GM10266 (cell line): ENCODE measurements at regions not wholly inside any gene's neighbourhood (a gene's known extent, or its start where the extent isn't known, plus 50 kb on each side); places are given as distances from the start of the nearest gene placed in this dataset.

Experiments used
- DNase-seq: peaks from one replicate; pipeline ENCODE4 v3.0.0; 2012; ENCODE audit errors: extremely low spot score
- TF ChIP-seq, protein P1 (sequence below): IDR thresholded peaks from 2 replicates; pipeline ENCODE4 v1.5.1; 2012; ENCODE audit warnings: mild to moderate bottlenecking, low read depth; ENCODE audit not compliant: control insufficient read depth, insufficient read depth; ENCODE audit errors: missing control alignments

DNA sequence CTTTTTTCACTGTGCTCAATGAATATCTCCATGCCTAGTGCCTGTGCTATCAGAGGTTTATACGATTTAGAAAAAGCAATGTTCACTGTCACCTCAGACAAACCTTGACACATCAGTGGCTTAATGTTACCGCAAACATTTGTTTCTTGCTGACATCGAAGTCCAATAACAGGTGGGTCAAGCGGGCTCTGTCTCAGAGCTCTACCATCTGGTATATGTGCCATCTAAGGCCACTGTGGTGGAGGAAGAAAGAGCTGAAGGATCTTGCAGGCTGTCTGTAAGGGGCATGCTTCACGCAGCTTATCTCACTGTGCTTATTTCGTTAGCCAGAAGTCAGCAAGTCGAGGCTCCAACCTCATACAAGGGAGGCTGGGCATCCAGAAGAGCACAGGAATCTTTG, 189.5 kb upstream of the NTF3 start:
- no peak for DNase-seq
- TF ChIP-seq, protein P1, sequence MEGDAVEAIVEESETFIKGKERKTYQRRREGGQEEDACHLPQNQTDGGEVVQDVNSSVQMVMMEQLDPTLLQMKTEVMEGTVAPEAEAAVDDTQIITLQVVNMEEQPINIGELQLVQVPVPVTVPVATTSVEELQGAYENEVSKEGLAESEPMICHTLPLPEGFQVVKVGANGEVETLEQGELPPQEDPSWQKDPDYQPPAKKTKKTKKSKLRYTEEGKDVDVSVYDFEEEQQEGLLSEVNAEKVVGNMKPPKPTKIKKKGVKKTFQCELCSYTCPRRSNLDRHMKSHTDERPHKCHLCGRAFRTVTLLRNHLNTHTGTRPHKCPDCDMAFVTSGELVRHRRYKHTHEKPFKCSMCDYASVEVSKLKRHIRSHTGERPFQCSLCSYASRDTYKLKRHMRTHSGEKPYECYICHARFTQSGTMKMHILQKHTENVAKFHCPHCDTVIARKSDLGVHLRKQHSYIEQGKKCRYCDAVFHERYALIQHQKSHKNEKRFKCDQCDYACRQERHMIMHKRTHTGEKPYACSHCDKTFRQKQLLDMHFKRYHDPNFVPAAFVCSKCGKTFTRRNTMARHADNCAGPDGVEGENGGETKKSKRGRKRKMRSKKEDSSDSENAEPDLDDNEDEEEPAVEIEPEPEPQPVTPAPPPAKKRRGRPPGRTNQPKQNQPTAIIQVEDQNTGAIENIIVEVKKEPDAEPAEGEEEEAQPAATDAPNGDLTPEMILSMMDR: no peak

DNA sequence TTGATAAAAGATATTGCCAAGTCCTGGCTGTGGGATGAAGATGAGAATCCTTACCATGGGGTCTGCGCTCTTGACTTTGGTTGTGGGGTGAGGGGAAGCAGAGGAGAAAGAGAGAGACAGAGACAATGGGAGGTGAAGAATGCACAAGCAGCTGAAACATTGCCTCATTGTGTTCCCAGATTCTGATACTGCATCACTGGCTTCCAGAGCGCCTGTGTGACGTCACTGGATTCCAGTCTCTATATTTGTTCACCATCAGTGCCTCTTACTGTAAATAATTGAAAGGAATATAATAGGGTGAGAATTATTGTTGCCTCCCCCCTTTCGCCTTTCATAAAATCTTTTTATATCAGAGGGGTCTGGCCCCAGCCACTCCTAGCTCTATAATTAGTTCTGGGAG, 188.9 kb upstream of the NTF3 start:
- no peak for DNase-seq
- TF ChIP-seq, protein P1: no peak

DNA sequence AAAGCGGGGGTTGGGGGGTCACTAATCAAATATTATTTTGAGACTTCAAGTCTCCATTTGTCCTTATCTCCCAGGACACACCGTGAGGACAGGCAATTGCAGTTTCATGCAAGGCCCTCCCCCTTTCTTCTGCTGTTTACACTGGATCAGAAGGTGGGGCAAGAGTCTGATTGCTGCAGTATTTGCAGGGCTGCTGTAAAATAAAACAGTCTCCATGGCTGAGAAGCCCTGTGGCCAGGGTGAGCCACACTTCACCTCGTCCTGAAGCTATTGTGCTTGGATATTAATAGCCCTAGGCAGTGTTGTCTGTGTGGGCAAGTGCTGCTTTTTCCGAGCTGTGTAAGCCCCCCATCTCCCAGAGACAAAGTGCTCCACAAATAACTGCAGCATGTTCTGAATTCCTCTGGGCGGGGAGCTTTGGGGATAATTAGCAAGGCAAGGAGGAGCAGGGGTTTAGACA, 187.4 kb upstream of the NTF3 start:
- DNase-seq: no peak

DNA sequence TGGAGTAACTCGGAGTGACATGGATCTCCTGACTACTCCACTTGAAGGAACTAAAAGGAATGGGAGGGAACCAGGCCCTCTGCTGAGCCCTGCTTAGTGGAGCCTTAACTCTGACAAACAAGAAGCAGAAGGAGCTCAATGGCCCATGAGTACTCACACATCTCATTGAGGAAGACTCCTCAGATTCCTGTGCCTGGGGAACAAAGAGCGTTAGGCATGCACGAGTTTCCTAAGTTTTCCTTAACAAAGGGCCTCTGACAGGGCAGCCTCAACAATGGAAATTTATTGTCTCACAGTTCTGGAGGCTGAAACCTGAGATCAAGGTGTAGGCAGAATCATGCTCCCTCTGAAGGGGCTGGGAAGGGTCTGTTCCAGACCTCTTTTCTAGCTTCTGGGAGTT, 185.7 kb upstream of the NTF3 start:
- TF ChIP-seq, protein P1: no peak
- DNase-seq: no peak

More for the DNA sequence above, 187.4 kb upstream of the NTF3 start:
- TF ChIP-seq, protein P1: no peak

DNA sequence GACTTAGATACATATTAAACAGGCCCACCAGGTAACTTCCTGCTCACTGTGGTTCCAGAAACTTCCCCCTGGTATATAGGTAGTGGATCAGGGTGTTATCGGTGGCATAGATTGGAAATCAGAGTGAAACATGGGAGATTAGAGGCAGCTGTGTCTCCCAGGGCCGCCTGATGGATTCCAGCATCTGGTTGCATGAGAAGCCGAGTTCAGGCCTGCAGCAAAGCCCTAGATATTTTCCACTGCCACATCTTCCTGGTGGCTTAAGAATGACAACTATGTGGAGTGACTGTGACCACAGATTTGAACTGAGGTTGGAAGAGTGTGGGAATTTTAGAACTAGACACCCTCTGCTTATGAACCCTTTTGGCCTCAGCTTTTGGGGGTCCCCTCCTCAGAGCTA, 184.8 kb upstream of the NTF3 start:
- no peak for DNase-seq
- TF ChIP-seq, protein P1: no peak

DNA sequence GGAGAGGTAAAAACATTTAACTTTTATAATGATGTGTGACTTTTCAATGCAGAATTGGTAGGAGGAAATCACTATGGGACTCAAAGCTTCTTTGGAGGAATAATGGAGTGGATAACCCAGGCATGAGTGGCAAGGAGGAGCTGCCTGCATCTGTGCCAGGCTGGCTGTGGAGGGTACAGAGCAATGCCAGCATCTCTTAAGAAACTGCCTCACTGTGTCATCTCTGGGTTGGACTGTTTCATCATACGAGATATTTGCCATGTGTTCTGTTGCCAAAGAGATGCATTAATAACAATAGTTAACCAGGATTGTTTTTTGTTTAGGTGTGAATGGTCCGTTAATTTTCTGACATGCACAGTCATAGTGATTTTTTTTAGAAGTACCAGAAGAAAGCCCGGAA, 183.7 kb upstream of the NTF3 start:
- no peak for DNase-seq
- TF ChIP-seq, protein P1: no peak

DNA sequence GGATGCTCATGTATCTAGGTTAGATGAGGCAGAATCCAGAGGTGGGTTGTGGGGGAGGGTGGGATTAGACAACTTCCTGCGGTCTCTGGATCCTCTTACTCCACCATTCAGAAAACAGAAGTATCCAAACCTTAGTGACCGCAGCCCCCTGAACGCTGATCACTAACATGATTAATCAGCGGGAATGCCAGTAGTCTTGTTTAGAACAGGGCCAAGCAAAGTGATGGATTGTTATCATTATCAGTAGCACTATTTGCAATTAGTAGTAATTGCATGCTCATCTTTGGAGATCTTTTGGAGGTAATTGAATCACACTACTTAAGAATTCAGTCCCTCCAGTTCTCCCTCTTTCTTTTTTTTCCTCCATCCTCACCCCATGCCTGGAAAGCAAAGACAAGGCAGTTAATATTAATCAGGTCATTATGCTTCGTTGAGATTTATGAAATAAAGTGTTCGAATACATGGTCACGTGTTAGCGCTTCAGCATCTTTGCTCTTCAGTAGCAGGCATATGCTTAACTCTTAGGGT, 182.8 kb upstream of the NTF3 start:
- DNase-seq: no peak
- TF ChIP-seq, protein P1: no peak
